ENCODE measurements at regions not wholly inside any gene's neighbourhood (a gene's known extent, or its start where the extent isn't known, plus 50 kb on each side); places are given as distances from the start of the nearest gene placed in this dataset.

DNA sequence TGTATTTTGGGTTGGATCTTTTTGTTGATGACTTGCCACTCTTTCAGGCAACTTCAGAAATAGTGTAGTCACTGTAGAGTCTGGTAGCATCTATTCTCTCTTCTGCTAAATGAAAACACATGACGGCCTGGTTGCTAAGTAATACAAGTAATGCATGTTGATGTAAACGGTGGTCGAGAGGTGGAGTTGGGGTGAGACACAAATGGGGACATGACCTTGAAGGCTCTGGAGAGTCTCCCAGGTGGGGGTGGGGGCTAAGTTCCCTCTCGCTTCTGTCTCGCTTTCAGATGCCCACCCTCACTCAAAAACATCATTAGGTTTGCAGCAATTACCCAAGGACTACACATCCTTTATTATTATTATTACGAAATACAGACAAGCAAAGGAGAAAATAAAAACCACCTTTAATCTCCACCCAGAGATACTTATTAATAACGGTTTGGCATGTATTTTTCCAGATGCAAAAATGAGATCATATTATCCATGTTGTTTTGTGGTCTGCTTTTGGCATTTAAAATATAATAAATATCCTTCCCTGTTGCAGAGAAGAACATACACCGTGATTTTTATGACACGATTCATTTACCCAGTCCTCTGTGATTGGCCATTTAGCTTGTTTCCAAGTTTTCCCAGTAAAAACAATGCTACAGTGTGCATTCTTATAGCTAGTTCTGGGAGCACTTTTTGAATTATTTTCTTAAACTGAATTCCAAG, 138.1 kb downstream of the MIS18A start:
- no peak for DNase-seq (ENCODE audit: low spot score in 2 of 2)
- intact Hi-C loops (cut with DNase I; ENCODE audit: low total_unique reads) = no loop called here

DNA sequence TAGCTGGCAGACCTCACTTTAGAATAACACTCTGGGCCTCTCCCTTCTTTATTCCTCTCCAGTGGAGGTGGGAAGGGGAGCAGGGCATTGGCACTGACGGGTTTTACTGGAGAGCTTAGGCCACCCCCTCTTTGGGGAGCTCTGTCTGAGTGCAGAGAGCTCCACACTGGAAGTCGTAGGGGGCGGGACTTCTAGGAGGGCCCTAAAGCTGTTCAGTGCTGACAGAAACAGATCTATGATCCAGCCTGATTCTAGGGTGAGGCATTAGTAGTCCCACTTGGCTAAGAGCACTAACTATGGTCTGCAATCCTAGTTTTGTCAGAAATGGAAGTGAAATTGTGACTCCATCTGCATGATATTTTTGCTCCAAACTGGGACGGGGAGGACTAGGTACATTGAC, 138.7 kb downstream of the MIS18A start:
- H3K4me3 ChIP-seq (ENCODE audit: low read depth, poor library complexity, severe bottlenecking) = no peak overlapping the region
- TF ChIP-seq POLR2A (IDR thresholded peaks at IDR 0.05) = no peak
- 39 to 49% methylated on average over 4 of the region's 4 CpGs for WGBS, 2 donors
- intact Hi-C loops (cut with DNase I; ENCODE audit: low total_unique reads) = no loop called here
- DNase-seq (ENCODE audit: low spot score in 2 of 2) = no peak

More for the DNA sequence above, 138.1 kb downstream of the MIS18A start:
- H3K4me3 ChIP-seq (ENCODE audit: low read depth, poor library complexity, severe bottlenecking) = no peak overlapping the region
- TF ChIP-seq CTCF (IDR thresholded peaks at IDR 0.05) (no peak), POLR2A (IDR thresholded peaks at IDR 0.05) (no peak)
- 44 to 54% methylated on average over 9 of the region's 9 CpGs for WGBS, 2 donors

DNA sequence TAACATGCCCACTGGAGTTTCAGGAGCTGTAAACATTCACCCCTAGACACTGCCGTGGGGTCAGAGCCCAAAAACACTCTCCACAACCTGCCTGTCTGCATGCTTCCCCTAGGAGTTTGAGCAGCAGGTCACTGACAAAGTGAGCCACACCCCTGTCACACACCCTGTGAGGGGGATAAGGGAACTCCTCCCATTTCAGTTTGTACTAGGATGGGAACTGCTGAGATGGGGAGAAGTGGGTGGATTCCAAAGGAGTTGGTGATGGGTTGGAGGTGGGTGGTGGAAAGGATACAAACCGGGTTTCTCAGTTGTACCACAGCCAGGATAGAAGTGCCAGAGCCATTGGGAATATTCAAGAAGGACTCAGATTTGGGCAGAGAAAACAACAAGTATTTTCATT, 140.2 kb downstream of the MIS18A start:
- intact Hi-C loops (cut with DNase I; ENCODE audit: low total_unique reads) = no loop called here
- TF ChIP-seq POLR2A (IDR thresholded peaks at IDR 0.05) = no peak
- no peak for TF ChIP-seq CTCF (IDR thresholded peaks at IDR 0.05)

GRCh38 chr21:32137931-32138330, 140.9 kb downstream of the MIS18A start:
- intact Hi-C loops (cut with DNase I; ENCODE audit: low total_unique reads) = no loop called here
- DNase-seq (ENCODE audit: low spot score in 2 of 2) = no peak
- no peak for TF ChIP-seq POLR2A (IDR thresholded peaks at IDR 0.05)
- TF ChIP-seq CTCF (IDR thresholded peaks at IDR 0.05) = no peak
- no peak overlapping the region for H3K4me3 ChIP-seq (ENCODE audit: low read depth, poor library complexity, severe bottlenecking)
- 92 to 96% methylated on average over 9 of the region's 9 CpGs for WGBS, 2 donors

More for the DNA sequence above, 140.2 kb downstream of the MIS18A start:
- 45 to 55% methylated on average over 2 of the region's 2 CpGs for WGBS, 2 donors
- no peak for DNase-seq (ENCODE audit: low spot score in 2 of 2)
- H3K4me3 ChIP-seq (ENCODE audit: low read depth, poor library complexity, severe bottlenecking) = no peak overlapping the region

DNA sequence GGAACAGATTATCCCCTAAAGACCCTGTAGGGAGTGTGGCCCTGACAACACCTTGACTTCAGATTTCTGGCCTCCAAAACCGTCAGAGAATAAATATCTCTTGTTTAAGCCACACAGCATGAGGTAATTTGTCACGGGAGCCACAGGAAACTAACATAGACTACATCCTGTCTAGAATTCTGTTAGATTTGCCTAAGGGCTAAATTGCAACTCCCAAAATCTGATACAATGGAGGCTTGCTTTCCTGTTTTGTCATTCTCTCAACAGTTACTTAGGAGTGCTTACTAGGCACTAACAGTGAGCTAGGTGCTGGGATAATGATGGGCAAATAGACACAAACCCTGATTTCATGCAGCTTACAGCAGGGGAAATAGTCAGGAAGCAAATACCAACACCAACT, 141.6 kb downstream of the MIS18A start:
- TF ChIP-seq CTCF (IDR thresholded peaks at IDR 0.05) = no peak
- TF ChIP-seq POLR2A (IDR thresholded peaks at IDR 0.05) = no peak
- DNase-seq (ENCODE audit: low spot score in 2 of 2) = no peak
- no peak overlapping the region for H3K4me3 ChIP-seq (ENCODE audit: low read depth, poor library complexity, severe bottlenecking)
- 58 to 75% methylated on average over 2 of the region's 2 CpGs for WGBS, 2 donors
- intact Hi-C loops (cut with DNase I; ENCODE audit: low total_unique reads) = no loop called here

- H3K4me3 ChIP-seq (ENCODE audit: low read depth, poor library complexity, severe bottlenecking) = no peak overlapping the region
- 53 to 59% methylated on average over 7 of the region's 7 CpGs for WGBS, 2 donors
- intact Hi-C loops (cut with DNase I; ENCODE audit: low total_unique reads) = no loop called here
- TF ChIP-seq CTCF (IDR thresholded peaks at IDR 0.05) (no peak), POLR2A (IDR thresholded peaks at IDR 0.05) (no peak)
- DNase-seq (ENCODE audit: low spot score in 2 of 2) = no peak
These were observed 142.3 kb downstream of the MIS18A start for GRCh38 chr21:32136546-32136945.

Data from lower leg skin (tissue), 4 donors.